T-helper 2 cell (primary cell): ENCODE measurements at regions not wholly inside any gene's neighbourhood (a gene's known extent, or its start where the extent isn't known, plus 50 kb on each side); places are given as distances from the start of the nearest gene placed in this dataset.
"Not testable (repeated sequence)": the region's sequence is repeated elsewhere in the genome, so short reads cannot be mapped to it uniquely, and the experiment has no call there.

ENCODE experiments used
- DNase-seq, 5 experiments: peaks; one replicate each; pipeline versions ENCODE4 v3.0.0 to v3.0.0-alpha.2; 2012 to 2022

- DNase-seq: no peak
Observed at GRCh38 chr18:11379660-11380059, 229.7 kb upstream of the SLC35G4 start.

GRCh38 chr18:11377766-11378540 lies 228.6 kb upstream of the PIEZO2 start:
- no peak for DNase-seq

DNA sequence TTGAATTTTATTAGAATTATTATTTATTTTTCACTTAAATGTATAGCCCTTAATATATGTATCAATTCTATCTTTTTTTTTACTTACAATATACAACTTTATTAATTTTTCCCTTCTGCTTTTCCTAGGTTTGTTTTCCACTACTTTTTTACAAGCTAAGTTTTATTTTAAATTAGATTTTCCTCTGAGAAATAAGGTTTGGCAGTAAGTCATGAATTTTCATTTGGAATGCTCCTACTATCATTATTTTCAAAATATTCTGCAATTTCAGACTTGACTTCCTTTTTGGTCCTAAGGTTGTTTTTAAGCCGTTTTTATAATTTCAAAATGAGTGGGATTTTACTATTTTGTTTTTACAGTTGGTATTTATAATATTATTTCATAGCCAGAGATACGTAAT lies 222.8 kb upstream of the PIEZO2 start:
- no peak for DNase-seq

DNA sequence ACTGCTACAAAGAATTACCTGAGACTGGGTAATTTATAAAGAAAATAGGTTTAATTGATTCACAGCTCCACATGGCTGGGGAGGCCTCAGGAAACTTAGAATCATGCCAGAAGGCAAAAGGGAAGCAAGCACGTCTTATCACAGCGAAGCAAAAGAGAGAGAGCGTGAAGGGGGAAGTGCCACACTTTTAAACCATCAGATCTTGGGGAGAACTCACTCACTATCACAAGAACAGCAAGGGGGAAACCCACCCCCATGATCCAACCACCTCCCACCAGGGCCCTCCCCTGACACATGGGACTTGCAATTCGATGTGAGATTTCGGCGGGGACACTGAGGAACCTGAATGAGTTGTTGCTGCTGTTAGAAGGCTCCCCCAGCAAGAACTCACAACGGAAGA lies 220.2 kb upstream of the PIEZO2 start:
- DNase-seq: no peak

- DNase-seq: no peak
Observed at GRCh38 chr18:11368020-11368419, 218.7 kb upstream of the PIEZO2 start.

- DNase-seq: no peak
Observed at GRCh38 chr18:11367351-11367750, 218.0 kb upstream of the PIEZO2 start.

GRCh38 chr18:11366410-11366809 lies 217.0 kb upstream of the PIEZO2 start:
- DNase-seq: no peak

DNA sequence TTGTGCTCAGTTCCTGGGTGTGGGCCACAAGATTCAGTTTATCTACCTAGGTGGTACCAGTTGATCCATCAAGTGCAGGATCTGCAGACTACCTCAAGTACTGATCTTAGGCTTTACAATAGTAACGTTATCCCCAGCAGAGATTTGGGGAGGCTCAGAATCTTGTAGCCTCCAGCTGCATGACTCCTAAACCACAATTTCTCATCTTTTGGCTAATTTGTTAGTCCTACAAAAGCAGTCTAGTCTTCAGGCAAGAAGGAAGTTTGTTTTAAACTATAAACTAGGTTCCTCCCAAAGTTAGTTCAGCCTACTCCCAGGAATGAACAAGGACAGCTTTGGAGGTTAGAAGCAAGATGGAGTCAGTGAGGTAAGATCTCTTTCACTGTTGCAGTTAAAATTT lies 213.5 kb upstream of the PIEZO2 start:
- no peak for DNase-seq

DNA sequence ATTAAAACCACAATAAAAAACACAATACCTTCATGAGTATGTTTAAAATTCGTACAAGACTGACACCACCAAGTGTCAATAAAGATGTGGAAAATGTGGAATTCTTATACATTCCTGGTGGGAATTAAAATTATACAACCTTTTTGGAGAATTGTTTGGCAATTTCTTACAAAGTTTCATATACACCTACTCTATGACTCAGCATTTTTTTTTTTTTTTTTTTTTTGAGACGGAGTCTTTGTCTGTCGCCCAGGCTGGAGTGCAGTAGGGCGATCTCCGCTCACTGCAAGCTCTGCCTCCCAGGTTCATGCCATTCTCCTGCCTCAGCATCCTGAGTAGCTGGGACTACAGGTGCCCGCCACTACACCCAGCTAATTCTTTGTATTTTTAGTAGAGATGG lies 212.5 kb upstream of the PIEZO2 start:
- DNase-seq: not testable (repeated sequence)

DNA sequence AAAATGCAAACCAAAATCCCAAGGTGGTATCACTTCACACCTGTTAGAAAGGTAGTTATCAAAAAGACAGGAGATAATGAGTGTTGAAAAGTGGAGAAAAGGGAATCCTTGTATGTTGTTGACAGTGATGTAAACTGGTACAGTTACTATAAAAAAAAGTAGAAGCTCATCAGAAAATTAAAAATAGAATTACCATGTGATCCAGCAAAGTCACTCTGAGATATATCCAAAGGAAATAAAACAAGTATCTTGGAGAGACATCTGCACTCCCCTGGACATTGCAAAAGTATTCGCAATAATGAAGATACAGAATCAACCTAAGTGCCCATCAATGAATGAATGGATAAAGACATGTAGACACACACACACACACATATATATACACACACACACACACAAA lies 208.3 kb upstream of the PIEZO2 start:
- DNase-seq: no peak

DNA sequence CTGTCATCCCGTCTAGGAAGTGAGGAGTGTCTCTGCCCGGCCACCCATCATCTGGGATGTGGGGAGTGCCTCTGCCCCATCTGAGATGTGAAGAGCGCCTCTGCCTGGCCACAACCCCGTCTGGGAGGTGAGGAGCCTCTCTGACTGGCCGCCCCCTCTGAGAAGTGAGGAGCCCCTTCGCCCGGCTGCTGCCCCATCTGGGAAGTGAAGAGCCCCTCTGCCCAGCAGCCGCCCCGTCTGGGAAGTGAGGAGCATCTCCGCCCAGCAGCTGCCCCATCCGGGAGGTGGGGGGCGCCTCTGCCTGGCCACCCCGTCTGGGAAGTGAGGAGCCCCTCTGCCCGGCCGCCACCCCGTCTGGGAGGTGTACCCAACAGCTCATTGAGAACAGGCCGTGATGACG lies 195.2 kb upstream of the PIEZO2 start:
- DNase-seq: not testable (repeated sequence)

GRCh38 chr18:11343096-11343495 lies 193.7 kb upstream of the PIEZO2 start:
- no peak for DNase-seq

DNA sequence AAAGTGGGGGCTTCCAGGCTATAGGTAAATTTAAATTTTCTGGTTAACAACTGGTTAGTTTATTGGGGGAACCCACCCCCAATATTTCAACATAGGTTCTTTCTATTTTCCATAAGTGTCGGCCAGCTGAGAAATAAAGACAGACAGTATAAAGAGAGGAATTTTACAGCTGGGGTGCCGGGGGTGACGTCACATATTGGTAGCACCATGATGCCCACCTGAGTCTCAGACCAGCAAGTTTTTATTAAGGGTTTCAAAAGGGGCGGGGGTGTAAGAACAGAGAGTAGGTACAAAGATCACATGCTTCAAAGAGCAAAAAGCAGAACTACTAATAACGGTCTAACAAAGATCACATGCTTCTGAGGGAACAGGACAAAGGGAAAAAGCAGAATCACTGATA lies 192.7 kb upstream of the PIEZO2 start:
- not testable (repeated sequence) for DNase-seq

DNA sequence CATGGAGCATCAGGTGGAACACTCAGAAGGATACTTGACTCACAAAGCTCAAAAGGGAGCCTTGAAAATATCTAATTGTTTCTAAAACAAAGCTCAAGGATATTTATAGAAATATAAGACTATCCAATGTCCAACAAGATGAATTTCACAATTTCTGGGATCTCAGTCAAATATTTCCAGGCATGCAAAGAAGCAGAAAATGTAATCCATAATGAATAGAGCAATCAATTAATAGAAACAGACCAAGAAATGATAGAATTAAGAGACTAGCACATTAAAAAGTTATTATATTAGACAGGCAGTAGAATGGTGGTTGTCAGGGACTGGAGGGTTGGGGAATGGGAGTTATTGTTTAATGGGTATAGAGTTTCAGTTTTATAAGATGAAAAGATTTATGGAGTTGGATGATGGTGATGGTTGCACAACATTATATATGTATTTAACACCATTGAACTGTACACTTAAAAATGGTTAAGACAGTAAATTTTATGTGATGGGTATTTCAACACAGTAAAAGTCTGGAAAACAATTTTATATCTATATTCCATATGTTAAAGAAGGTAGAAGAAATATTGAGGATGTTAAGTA lies 189.9 kb upstream of the PIEZO2 start:
- DNase-seq: no peak

- no peak for DNase-seq
Observed at GRCh38 chr18:11336241-11336640, 186.9 kb upstream of the PIEZO2 start.

DNA sequence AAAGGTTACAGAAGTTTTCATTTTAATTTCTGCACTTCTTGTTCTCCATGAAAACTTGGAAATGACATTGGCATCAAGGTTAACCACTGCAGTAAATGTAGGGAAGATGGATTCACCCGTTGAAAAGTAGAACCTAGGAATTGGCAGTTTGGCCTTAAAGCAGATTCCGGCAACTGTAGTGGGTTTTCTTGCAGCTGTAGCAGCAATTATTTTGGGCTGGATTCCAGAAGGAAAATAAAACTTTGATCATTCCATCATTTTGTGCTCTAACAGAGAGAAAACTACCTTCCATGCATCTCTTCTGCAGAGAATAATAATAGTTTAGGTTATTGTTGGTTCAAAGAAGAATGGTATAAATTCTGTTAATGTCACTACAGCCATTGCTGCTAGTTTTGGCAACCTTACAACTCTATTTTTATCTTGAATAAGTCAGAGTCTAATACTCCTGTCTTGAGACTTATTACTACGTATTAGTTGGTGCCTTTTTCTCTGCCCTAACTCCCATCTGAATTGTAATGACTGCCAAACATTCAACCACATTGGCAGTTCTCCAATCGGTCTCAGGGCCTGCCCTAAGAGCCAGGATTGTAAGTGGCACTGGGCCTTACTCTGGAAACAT lies 178.1 kb upstream of the PIEZO2 start:
- no peak for DNase-seq

DNA sequence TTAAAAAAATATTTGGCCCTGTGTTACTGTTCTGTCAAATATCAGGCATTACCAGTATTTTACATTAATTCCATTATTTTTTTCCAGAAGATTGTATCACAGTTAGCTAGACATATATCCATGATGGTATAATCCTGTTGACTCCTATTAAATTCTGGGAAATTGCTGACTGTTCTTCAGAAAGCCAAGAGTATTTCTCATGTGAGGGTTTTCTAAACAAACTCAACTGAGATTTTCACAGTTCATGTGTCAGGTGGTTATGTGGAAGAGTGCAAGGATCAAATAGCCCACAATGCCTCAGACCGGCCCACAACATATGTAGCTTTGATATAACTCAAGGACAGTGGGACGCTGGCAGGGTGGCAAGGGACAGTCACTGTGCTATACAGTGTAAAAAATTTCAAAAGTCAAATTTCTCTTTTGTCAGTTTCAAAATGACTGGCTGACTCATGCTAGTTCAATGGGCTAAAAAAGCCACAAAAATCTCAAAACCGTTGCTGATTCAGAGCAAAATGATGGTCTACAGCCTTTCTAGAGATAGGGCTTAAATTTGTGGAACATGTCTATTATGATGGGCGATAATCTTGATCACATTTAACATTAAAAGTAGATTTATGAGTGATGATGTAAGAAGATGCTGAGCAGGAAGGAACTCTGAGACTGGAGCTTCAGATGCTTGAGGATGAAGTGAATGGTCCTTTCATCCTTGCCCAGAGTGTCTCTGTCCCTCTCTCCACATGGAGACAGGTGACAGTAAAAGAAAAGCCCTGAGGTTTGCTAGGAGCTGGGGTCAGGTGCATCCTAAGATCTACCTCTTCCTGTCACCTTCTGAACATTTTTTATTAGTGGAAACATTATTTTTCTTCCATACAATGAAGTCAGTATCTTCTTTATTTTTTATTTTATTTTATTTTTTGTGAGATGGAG lies 175.8 kb upstream of the PIEZO2 start:
- DNase-seq: peak in 1 of 5 experiments; percentile 62

GRCh38 chr18:11324510-11324909 lies 175.1 kb upstream of the PIEZO2 start:
- no peak for DNase-seq

DNA sequence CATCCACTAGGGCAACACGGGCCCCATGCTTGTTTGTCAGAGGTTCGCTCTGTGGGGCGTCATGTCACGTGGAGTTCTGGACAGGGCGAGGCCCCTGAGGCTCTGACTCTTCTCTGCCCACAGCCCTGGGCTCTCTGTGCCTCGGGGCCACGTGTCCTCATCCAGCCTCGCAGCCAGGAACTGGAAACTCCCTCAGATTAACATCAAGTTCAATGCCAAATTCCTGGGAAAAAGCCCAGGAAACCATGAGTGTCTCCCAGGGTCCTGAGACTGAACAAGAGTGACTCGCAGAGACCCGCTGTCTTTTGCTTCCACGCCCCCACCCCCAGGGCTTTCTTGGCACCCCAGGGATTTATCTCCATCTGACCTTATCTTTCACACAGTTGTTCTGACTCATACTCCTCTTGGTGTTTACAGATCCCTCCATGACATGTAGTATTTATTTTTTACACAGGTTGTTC lies 174.0 kb upstream of the PIEZO2 start:
- DNase-seq: no peak

GRCh38 chr18:11322716-11323115 lies 173.3 kb upstream of the PIEZO2 start:
- DNase-seq: no peak

- DNase-seq: no peak
Observed at GRCh38 chr18:11322006-11322405, 172.6 kb upstream of the PIEZO2 start.

- DNase-seq: no peak
Observed at GRCh38 chr18:11320986-11321385, 171.6 kb upstream of the PIEZO2 start.

GRCh38 chr18:11316546-11316945 lies 167.2 kb upstream of the PIEZO2 start:
- DNase-seq: no peak
